NCI-H2196 (cell line): ENCODE measurements at regions not wholly inside any gene's neighbourhood (a gene's known extent, or its start where the extent isn't known, plus 50 kb on each side); places are given as distances from the start of the nearest gene placed in this dataset.
"Not testable (repeated sequence)": the region's sequence is repeated elsewhere in the genome, so short reads cannot be mapped to it uniquely, and the experiment has no call there.

ENCODE experiments used
- DNase-seq: peaks from one replicate; lab custom pipeline; 2025; ENCODE audit not compliant: unreplicated experiment; lab: John Stamatoyannopoulos, UW

GRCh38 chr12:131229079-131229425 is 275.3 kb downstream of the ADGRD1 start:
- not testable (repeated sequence) for DNase-seq

GRCh38 chr12:131229426-131230339 is 276.0 kb downstream of the ADGRD1 start:
- no peak for DNase-seq

- DNase-seq, result no peak
Observed at GRCh38 chr12:131230340-131231031, 276.8 kb downstream of the ADGRD1 start.

GRCh38 chr12:131231032-131231980 is 277.6 kb downstream of the ADGRD1 start:
- DNase-seq, result no peak

- DNase-seq, result no peak
Observed at GRCh38 chr12:131232036-131232435, 278.3 kb downstream of the ADGRD1 start.

- not testable (repeated sequence) for DNase-seq
Observed at GRCh38 chr12:131232872-131233271, 279.2 kb downstream of the ADGRD1 start.

GRCh38 chr12:131233850-131234789 is 280.4 kb downstream of the ADGRD1 start:
- not testable (repeated sequence) for DNase-seq

GRCh38 chr12:131234841-131235271 is 281.1 kb downstream of the ADGRD1 start:
- DNase-seq, result not testable (repeated sequence)

GRCh38 chr12:131235871-131236271 is 282.2 kb downstream of the ADGRD1 start:
- no peak for DNase-seq

- DNase-seq, result no peak
Observed at GRCh38 chr12:131239384-131240094, 285.8 kb downstream of the ADGRD1 start.

GRCh38 chr12:131241517-131241916 is 287.8 kb downstream of the ADGRD1 start:
- DNase-seq, result no peak

- DNase-seq, result peak; percentile 33
Observed at GRCh38 chr12:131242741-131243496, 289.2 kb downstream of the ADGRD1 start.

GRCh38 chr12:131244157-131244688 is 290.5 kb downstream of the ADGRD1 start:
- peak; percentile 21 for DNase-seq

GRCh38 chr12:131245161-131245560 is 291.5 kb downstream of the ADGRD1 start:
- DNase-seq, result not testable (repeated sequence)

- no peak for DNase-seq
Observed at GRCh38 chr12:131245564-131246355, 292.1 kb downstream of the ADGRD1 start.

GRCh38 chr12:131247026-131247725 is 293.5 kb downstream of the ADGRD1 start:
- not testable (repeated sequence) for DNase-seq

GRCh38 chr12:131247875-131248274 is 294.2 kb downstream of the ADGRD1 start:
- not testable (repeated sequence) for DNase-seq
